ENCODE measurements at regions not wholly inside any gene's neighbourhood (a gene's known extent, or its start where the extent isn't known, plus 50 kb on each side); places are given as distances from the start of the nearest gene placed in this dataset.

DNA sequence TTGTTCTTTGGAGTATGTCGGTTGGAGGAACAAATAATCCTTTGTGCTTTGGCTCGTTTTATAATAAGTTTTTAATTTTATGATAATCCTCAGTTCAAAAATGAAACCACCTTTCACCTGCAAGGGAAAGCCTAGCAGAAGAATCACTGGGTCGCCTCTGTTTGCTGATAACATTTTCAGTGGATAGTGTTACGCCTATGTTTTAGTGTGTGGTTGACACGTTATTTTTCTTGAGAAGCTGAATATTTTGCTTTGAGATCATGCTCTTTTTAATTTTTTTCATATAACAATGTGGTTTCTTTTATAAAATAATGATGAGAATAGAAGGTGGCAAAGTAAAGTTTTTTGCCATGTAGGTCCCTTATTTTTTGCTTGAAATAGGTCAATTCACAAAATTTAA is 172.7 kb upstream of the ZEB2 start:
- no peaks in the 10 kb centered on the region for H3K9me2 ChIP-seq (ENCODE audit: insufficient read depth)
- no peaks in the 10 kb centered on the region for H3K9me3 ChIP-seq (ENCODE audit: control insufficient read depth in 1 of 2, insufficient read depth in 1 of 2, low read depth in 1 of 2, low read length in 2 of 2)
- POLR2A ChIA-PET, result no interaction called here
- no peaks in the 10 kb centered on the region for H3K27me3 ChIP-seq (ENCODE audit: insufficient read depth, low read length)
- RAD21 ChIA-PET (ENCODE audit: low non-redundant PET in 1 of 2, low total read pairs in 2 of 2, uncharacterized antibody in 2 of 2, unreplicated experiment in 2 of 2), result no interaction called here
- no peak overlapping the region for H3K4me3 ChIP-seq (replicated peaks in 1 of 2; ENCODE audit: low read depth in 1 of 2, low read length in 2 of 2)
- no peaks in the 10 kb centered on the region for H3K79me2 ChIP-seq (ENCODE audit: insufficient read depth, low read length)
- no peak overlapping the region for H2AFZ ChIP-seq (ENCODE audit: low read depth, low read length, poor library complexity, severe bottlenecking)
- no peak for TF ChIP-seq POLR2AphosphoS5 (IDR thresholded peaks at IDR 0.05; ENCODE audit: low read depth, low read length)
- TF ChIP-seq JUND (IDR thresholded peaks at IDR 0.05), result no peak
- TF ChIP-seq ZFX (IDR thresholded peaks at IDR 0.05), result no peak
- TF ChIP-seq CEBPB (IDR thresholded peaks at IDR 0.05; ENCODE audit: low read depth), result no peak
- no peak for TF ChIP-seq FOSL1 (IDR thresholded peaks at IDR 0.05; ENCODE audit: low read depth)
- no peak for TF ChIP-seq YY1 (IDR thresholded peaks at IDR 0.05; ENCODE audit: extremely low read depth, insufficient replicate concordance, low read depth, low read length)
- no peak for TF ChIP-seq EZH2 (IDR thresholded peaks at IDR 0.05)
- TF ChIP-seq, protein P1, sequence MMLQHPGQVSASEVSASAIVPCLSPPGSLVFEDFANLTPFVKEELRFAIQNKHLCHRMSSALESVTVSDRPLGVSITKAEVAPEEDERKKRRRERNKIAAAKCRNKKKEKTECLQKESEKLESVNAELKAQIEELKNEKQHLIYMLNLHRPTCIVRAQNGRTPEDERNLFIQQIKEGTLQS (IDR thresholded peaks at IDR 0.05), result no peak
- no peak for TF ChIP-seq ELF1 (IDR thresholded peaks at IDR 0.05; ENCODE audit: borderline replicate concordance, low read depth)
- no peak for TF ChIP-seq SP1 (IDR thresholded peaks at IDR 0.05; ENCODE audit: low read depth)
- no peak for TF ChIP-seq CBX3 (IDR thresholded peaks at IDR 0.05; ENCODE audit: low read depth)
- TF ChIP-seq CTCF (IDR thresholded peaks at IDR 0.05 in 2 of 3, conservative IDR thresholded peaks at IDR 0.05 in 1 of 3; ENCODE audit: borderline replicate concordance in 1 of 3, insufficient read depth in 1 of 3, low read depth in 2 of 3, low read length in 2 of 3), result no peak
- no peak for TF ChIP-seq EGR1 (IDR thresholded peaks at IDR 0.05; ENCODE audit: low read depth)
- TF ChIP-seq POLR2A (IDR thresholded peaks at IDR 0.05; ENCODE audit: borderline replicate concordance, extremely low read depth, insufficient read depth, insufficient read length), result no peak
- no peak for TF ChIP-seq ZNF274 (IDR thresholded peaks at IDR 0.05; ENCODE audit: low read depth, low read length)
- TF ChIP-seq RAD21 (IDR thresholded peaks at IDR 0.05; ENCODE audit: low read depth), result no peak
- no peak for TF ChIP-seq SIN3A (IDR thresholded peaks at IDR 0.05; ENCODE audit: low read depth)
- no peak for TF ChIP-seq TCF7L2 (IDR thresholded peaks at IDR 0.05; ENCODE audit: borderline replicate concordance, extremely low read depth, insufficient read depth, insufficient read length)
- TF ChIP-seq ZBTB33 (IDR thresholded peaks at IDR 0.05; ENCODE audit: extremely low read depth, insufficient replicate concordance, low read length), result no peak
- TF ChIP-seq, protein P2, sequence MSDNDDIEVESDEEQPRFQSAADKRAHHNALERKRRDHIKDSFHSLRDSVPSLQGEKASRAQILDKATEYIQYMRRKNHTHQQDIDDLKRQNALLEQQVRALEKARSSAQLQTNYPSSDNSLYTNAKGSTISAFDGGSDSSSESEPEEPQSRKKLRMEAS (IDR thresholded peaks at IDR 0.05), result no peak
- intact Hi-C loops (cut with micrococcal nuclease), result no loop called here
- DNase-seq (ENCODE audit: low read depth, low spot score) (no peak), ATAC-seq (no peak)
- BruUV-seq (replicated peaks), result no TSS peak
- no peak overlapping the region for H3K9ac ChIP-seq (ENCODE audit: low read length)
- H3K4me1 ChIP-seq (ENCODE audit: control insufficient read depth in 1 of 2, insufficient read depth in 2 of 2, low read length in 2 of 2), result no peaks in the 10 kb centered on the region
- H3K36me3 ChIP-seq (ENCODE audit: control insufficient read depth in 1 of 2, insufficient read depth in 2 of 2, low read length in 2 of 2), result no peaks in the 10 kb centered on the region
- H3K4me2 ChIP-seq (ENCODE audit: low read length), result no peak overlapping the region
- no peaks in the 10 kb centered on the region for H4K20me1 ChIP-seq (ENCODE audit: insufficient read depth)
- CTCF ChIA-PET, result no interaction called here
- H3K27ac ChIP-seq (ENCODE audit: low read depth, low read length), result no peak overlapping the region
